ELR (cell line): ENCODE measurements at regions not wholly inside any gene's neighbourhood (a gene's known extent, or its start where the extent isn't known, plus 50 kb on each side); places are given as distances from the start of the nearest gene placed in this dataset.
"Not testable (repeated sequence)": the region's sequence is repeated elsewhere in the genome, so short reads cannot be mapped to it uniquely, and the experiment has no call there.

Experiments used
- DNase-seq: peaks from one replicate; pipeline ENCODE4 v3.0.0-alpha.2; 2015; ENCODE audit warnings: low read depth

DNA sequence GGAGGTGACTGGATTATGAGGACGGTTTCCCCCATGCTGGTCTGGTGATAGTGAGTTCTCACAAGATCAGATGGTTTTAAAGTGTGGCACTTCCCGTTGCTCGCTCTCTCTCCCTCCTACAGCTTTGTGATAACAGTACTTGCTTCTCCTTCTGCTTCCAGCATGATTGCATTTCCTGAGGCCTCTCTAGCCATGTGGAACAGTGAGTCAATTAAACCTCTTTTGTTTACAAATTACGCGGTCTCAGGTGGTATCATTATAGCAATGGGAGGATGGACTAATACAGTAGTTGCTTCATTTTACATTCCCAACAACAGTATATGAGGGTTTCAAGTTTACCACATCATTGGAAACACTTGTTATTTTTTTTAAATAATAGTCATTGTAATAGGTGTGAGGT, 937.3 kb upstream of the ARRDC3 start:
- DNase-seq = no peak

DNA sequence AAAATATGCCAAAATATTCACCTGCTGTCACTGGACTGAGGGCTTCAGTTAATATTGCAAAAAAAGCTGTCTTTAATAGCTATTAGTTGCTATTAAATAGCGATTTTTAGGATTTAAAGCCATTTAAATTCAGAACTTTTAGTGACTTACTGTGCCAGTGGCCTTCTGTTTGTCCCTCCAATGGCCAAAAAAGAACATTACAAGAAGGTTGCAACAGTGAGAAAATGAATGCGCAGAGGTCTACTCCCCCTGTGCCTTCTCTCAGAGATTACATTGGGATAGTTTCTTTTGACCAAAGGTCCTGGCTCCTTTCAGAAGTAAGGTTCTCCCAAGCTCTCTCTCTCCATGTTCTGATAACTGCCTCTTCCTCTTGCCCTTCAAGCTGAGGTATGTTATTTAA, 930.3 kb upstream of the ARRDC3 start:
- no peak for DNase-seq

GRCh38 chr5:92309336-92309991, 926.3 kb upstream of the ARRDC3 start:
- peak; percentile 65 for DNase-seq

- DNase-seq = no peak
Observed at GRCh38 chr5:92308679-92309078, 925.6 kb upstream of the ARRDC3 start.

DNA sequence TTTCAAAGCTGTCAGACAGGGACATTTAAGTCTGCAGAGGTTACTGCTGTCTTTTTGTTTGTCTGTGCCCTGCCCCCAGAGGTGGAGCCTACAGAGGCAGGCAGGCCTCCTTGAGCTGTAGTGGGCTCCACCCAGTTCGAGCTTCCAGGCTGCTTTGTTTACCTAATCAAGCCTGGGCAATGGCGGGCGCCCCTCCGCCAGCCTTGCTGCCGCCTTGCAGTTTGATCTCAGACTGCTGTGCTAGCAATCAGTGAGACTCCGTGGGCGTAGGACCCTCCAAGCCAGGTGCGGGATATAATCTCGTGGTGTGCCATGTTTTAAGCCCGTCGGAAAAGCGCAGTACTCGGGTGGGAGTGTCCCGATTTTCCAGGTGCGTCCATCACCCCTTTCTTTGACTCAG, 919.2 kb upstream of the ARRDC3 start:
- DNase-seq = not testable (repeated sequence)

GRCh38 chr5:92283521-92283920, 900.4 kb upstream of the ARRDC3 start:
- DNase-seq = no peak

DNA sequence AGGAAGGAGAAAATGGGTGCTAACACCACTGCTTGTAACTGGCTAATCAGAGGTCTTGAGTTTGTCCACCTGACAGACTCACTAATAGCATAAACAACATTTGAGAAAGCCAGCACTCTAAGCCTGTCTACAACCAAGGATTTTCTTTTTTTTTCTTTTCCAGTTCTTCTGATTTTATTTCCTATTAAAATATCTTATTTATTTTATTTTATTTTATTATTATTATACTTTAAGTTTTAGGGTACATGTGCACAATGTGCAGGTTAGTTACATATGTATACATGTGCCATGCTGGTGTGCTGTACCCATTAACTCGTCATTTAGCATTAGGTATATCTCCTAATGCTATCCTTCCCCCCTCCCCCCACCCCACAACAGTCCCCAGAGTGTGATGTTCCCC, 888.6 kb upstream of the ARRDC3 start:
- DNase-seq = not testable (repeated sequence)

DNA sequence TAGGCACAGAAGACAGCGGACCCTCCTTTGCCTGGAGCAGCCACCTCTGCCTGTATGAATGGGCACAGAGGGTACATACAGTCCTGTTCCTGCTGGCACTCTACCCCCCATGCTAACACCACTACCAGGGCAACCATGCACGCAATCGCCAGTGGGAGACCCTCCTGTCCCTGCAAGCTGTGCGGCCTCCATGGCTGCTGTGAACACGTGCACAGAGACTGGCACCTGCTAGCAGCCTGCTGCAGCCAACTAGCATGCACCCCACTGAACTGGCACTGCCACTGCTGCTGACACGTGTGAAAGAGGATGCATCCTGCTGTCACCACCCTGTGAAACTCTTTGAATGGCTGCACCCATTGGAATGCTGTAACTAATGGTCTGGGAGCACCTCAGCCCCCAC, 885.2 kb upstream of the ARRDC3 start:
- DNase-seq = no peak

GRCh38 chr5:92267830-92268229, 884.7 kb upstream of the ARRDC3 start:
- DNase-seq = no peak

DNA sequence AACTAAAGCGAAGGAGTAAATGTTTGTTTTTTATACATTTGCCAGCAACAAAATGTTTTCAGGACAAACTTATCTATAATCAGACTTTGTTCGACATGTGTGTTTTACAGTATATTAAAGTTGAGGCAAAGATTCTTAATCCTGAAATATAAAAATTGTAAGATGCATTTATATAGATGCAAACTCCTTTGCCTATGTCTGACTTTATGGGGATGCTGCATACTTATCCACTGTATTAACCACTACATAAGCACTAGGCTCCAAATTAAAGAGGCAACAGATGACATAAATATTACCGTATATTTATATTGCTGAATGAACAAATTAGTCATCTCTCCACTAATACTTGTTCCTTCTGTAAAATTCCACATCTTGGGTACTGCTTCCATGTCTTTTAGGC, 882.7 kb upstream of the ARRDC3 start:
- no peak for DNase-seq

- DNase-seq = not testable (repeated sequence)
Observed at GRCh38 chr5:92255605-92256004, 872.5 kb upstream of the ARRDC3 start.

DNA sequence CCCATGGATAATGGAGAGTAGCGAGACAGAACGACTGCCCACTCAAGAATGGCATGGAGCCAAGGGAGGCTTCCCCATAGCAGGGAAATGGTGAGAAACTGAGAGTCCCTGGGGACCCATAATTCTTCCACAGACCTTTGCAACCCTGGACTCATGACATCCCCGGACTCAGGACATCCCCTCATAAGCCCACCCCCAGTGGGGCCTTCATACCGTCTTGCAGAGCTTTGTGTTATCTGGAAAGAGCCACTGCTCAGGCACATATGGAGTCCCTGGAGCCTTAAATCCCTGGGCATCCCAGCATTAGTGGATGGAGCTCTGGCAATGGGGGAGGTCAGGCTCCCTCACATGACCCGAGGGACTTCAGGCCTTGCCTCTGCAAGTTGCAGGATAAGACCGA, 865.4 kb upstream of the ARRDC3 start:
- DNase-seq = no peak

- DNase-seq = no peak
Observed at GRCh38 chr5:92242170-92242569, 859.1 kb upstream of the ARRDC3 start.

- DNase-seq = no peak
Observed at GRCh38 chr5:92237896-92238295, 854.8 kb upstream of the ARRDC3 start.

GRCh38 chr5:92222449-92222848, 839.3 kb upstream of the ARRDC3 start:
- DNase-seq = peak; percentile 15

GRCh38 chr5:92216852-92217251, 833.7 kb upstream of the ARRDC3 start:
- not testable (repeated sequence) for DNase-seq

GRCh38 chr5:92215116-92215515, 832.0 kb upstream of the ARRDC3 start:
- DNase-seq = no peak

- DNase-seq = no peak
Observed at GRCh38 chr5:92208265-92208664, 825.1 kb upstream of the ARRDC3 start.

GRCh38 chr5:92207151-92207550, 824.0 kb upstream of the ARRDC3 start:
- DNase-seq = no peak

GRCh38 chr5:92206681-92207080, 823.6 kb upstream of the ARRDC3 start:
- no peak for DNase-seq

DNA sequence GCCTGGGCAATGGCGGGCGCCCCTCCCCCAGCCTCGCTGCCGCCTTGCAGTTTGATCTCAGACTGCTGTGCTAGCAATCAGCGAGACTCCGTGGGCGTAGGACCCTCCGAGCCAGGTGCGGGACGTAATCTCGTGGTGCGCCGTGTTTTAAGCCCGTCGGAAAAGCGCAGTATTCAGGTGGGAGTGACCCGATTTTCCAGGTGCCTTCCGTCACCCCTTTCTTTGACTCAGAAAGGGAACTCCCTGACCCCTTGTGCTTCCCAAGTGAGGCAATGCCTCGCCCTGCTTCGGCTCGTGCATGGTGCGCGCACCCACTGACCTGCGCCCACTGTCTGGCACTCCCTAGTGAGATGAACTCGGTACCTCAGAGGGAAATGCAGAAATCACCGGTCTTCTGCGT, 815.9 kb upstream of the ARRDC3 start:
- not testable (repeated sequence) for DNase-seq

- no peak for DNase-seq
Observed at GRCh38 chr5:92181656-92182055, 798.5 kb upstream of the ARRDC3 start.

DNA sequence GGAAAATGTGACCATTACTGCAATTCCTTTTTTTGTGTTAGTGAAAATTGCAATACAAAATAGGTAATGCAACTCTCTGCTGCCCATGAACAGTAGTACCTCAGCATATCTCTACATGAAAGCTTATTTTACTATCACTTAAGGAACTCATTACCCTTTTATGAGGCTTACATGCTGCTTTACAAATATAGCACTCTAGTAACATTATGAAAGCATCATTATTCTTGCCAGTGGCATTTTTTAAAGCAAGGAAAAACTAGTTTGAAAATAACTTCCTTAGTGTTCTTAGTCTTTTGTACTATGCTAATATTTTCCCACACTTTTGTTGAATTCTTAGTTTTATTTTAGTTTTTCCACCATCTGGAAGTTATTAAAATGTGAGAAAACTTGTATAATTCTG, 797.3 kb upstream of the ARRDC3 start:
- no peak for DNase-seq

DNA sequence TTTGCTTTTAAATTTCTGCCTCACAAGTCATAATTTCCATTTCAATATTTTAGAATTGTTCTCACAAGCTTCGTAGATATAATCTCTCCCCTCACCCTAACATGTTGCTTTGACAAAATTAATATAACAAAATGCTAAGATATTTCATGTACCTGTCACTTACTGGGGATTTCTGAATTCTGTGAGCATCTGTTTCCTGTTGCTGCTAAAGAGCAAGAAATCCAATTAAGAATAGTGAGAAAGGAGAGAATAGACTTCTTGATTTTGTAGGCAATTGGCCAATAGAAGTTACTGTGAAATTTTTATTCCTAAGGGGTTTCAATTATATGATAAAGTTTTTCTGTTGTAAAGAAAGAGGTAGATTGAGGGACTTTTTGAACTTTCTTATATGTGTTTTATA, 796.5 kb upstream of the ARRDC3 start:
- no peak for DNase-seq
